B cell (primary cell): ENCODE measurements at regions not wholly inside any gene's neighbourhood (a gene's known extent, or its start where the extent isn't known, plus 50 kb on each side); places are given as distances from the start of the nearest gene placed in this dataset.

ENCODE experiments used
- CTCF ChIP-seq: fragments of 200-600 bp; IDR thresholded peaks from one replicate; pipeline ENCODE4 v1.8.0; 2022; ENCODE audit warnings: antibody characterized with exemption, mild to moderate bottlenecking
- EZH2 ChIP-seq: IDR thresholded peaks from 2 replicates; pipeline ENCODE4 v1.6.1; 2012; ENCODE audit warnings: borderline replicate concordance, low read depth, mild to moderate bottlenecking, moderate library complexity, low read length; ENCODE audit not compliant: insufficient read depth, poor library complexity, severe bottlenecking

DNA sequence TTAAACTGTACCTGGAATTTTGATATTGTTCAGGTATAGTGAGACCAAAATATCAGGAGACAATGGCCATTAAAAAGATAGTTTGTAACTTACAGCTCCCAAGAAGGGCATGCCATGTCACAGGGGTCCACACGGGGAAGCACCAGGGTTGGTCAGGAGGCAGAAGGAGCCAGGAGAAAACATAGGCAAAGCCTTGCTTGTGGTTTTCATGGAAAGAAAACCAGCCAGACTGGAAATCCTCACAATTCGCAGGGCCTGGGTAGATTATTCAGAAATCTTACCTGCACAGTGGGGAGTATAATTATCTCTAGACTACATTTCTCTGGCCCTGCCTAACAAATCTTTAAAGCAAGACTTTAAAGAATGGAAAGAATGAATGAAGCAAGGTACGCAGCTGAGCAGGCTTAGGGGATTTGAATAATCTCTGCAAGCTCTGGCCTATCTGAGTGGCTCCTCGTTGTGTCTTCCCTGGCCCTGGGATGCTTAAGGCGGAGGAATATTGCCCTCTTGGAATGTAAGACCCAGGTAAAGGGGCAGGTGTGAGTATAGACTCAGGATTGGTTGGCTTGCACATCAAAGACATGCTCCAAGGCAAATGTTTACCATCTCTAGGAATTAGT, 66.9 kb upstream of the CDC42EP3 start:
- TF ChIP-seq CTCF (no peak), EZH2 (no peak)
